Stimulated activated CD4-positive, alpha-beta T cell treated with anti-CD3 and anti-CD28 coated beads, Interleukin-15, amount 100 ng/mL, for 48 hours (primary cell): ENCODE measurements at regions not wholly inside any gene's neighbourhood (a gene's known extent, or its start where the extent isn't known, plus 50 kb on each side); places are given as distances from the start of the nearest gene placed in this dataset.
"Not testable (repeated sequence)": the region's sequence is repeated elsewhere in the genome, so short reads cannot be mapped to it uniquely, and the experiment has no call there.

Source experiments
- DNase-seq, 2 donors: peaks; one replicate each; pipeline ENCODE4 v3.0.0-alpha.2; 2020; ENCODE audit warnings: low read depth in 2 of 2

DNA sequence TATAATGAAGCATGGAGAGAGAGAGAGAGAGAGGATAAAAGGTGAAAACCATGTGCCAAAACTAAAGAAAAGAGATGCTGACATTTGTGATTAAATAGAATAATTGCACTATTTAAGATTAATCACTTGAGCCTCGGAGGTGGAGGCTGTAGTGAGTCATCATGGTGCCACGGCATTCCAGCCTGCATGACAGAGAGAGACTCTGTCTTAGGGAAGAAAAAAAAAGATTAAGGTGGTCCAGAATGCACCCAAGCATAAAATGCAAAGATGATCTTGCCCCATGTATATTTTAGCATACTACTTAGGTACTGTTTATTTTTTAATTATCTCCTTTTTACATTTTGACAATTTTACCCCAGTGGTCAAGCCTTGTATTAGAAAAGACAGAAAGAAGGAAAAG lies 742.5 kb downstream of the SPATA31A1 start:
- DNase-seq, result not testable (repeated sequence)

GRCh38 chr9:40106003-40106782 lies 750.7 kb downstream of the SPATA31A1 start:
- DNase-seq, result peak in 1 of 2 donors; percentile 0

DNA sequence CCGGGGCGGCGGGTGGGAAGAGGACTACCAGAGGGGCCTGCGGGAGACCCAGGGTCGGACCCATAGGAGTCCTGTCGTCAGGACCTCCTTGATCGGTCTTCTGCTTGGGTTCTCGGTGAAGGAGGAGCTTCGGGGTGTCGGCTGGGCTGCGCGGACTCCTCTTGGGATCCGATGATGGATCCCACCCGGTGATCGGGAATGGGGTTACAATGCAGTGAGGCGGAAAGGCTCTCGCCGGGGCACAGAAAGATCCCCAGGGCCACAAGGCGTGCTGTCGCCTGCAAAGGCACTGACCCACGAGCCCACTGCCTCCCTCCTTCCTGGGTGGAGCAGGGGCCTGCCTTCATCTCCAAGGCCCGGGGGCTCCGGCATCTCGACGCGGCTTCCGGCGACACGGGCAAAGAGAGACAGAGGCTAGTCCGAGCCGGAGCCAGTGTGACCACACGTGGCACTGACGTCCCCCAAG lies 751.3 kb downstream of the SPATA31A1 start:
- DNase-seq, result not testable (repeated sequence)

DNA sequence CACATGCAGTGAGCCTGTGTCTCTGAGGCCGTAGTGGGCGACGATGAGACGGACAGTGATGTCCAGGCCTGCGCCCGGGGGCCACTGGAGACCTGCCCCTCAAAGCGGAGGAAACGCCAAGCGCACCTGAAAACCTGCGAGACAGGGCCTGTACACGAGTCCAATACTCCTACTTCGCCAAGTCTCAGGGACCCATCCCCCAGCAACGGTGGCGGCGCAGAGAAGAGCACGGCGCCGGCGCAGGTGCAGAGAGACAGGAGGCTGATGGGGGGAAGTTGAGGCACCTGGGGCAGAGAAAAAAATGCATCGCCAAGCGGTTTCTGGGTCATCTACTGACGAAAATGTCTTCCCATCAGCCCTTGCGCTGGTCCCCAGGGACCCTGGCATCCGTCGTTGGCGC lies 751.8 kb downstream of the SPATA31A1 start:
- DNase-seq, result not testable (repeated sequence)

- DNase-seq, result not testable (repeated sequence)
Measured at GRCh38 chr9:40108465-40108864, 753.0 kb downstream of the SPATA31A1 start.

GRCh38 chr9:40110751-40111150 lies 755.3 kb downstream of the SPATA31A1 start:
- not testable (repeated sequence) for DNase-seq

DNA sequence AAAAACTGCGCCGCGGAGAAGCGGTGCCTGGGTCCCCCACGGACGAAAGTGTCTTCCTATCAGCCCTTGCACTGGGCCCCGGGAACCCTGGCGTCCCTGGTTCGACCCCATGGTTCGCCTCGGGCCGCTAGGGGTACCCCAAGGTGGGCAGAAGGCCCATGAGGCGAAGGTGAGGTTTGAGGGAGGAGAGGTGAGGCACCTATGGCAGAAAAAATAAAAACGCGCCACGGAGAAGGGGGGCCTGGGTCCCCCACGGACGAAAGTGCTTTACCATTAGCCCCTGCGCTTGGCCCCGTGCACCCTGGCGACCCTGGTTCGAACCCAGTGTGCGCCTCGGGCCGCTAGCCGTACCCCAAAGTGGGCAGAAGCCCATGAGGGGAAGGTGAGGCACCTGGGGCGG lies 756.1 kb downstream of the SPATA31A1 start:
- DNase-seq, result not testable (repeated sequence)

GRCh38 chr9:40130598-40130997 lies 775.1 kb downstream of the SPATA31A1 start:
- DNase-seq, result not testable (repeated sequence)

- DNase-seq, result not testable (repeated sequence)
Measured at GRCh38 chr9:40169204-40169603, 813.7 kb downstream of the SPATA31A1 start.

DNA sequence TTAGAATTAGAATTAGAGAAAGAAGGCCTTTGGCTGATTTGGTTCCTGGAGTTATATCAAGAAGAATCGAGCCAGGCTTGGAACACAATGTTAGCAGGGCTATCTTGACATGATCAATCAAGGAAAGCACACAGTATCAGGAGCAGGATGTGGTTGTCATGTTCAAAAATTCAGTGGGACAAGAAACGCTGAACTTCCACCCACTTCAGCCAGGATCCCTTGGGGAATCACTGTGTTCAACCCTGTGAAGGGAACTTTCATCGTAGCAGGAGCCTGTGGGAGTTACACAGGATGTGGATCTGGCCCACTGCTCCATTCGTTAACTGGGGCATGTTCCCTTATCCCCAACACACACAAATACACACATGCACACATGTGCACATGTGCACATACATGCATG lies 817.8 kb downstream of the SPATA31A1 start:
- DNase-seq, result not testable (repeated sequence)

- DNase-seq, result not testable (repeated sequence)
Measured at GRCh38 chr9:40174035-40174434, 818.6 kb downstream of the SPATA31A1 start.

DNA sequence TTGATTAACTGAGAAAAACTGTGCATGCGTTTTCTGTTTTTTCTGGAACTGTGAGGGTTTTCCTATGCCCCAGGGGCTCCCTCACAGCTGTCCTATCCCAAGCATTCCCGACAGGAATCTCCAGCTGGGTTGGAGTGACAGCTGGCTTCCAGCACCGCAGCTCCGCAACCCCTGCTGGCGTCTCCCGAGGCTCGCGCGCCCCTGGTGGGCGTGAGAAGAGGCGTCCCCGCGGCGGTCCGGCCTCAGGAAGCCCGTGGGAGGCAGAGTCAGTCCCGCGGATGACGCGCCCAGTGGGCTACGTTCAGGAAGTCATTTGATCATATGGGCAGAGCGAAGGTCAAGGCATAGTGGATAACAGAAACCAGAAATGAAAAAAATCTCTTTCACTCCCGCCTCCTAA lies 821.9 kb downstream of the SPATA31A1 start:
- not testable (repeated sequence) for DNase-seq

GRCh38 chr9:40191403-40191802 lies 835.9 kb downstream of the SPATA31A1 start:
- not testable (repeated sequence) for DNase-seq

DNA sequence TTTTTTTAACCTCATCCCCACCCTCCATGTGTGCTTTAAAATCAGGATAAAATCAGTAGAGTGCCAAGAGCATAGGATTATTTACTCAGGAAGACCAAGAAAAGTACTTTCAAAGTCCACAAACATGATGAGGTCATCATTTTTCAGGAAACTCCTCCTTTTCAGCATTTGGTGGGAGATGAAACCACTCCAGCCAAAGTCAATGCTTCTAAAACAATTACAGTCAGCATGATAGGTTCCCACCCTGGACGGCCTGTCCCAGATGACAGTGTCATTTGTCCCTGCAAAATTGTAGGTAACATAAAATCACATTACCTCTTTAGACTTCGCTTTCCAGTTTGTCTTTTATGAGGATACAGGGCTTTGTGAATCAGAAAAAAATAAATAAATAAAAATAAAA lies 836.7 kb downstream of the SPATA31A1 start:
- not testable (repeated sequence) for DNase-seq

- not testable (repeated sequence) for DNase-seq
Measured at GRCh38 chr9:40196165-40196714, 840.8 kb downstream of the SPATA31A1 start.

DNA sequence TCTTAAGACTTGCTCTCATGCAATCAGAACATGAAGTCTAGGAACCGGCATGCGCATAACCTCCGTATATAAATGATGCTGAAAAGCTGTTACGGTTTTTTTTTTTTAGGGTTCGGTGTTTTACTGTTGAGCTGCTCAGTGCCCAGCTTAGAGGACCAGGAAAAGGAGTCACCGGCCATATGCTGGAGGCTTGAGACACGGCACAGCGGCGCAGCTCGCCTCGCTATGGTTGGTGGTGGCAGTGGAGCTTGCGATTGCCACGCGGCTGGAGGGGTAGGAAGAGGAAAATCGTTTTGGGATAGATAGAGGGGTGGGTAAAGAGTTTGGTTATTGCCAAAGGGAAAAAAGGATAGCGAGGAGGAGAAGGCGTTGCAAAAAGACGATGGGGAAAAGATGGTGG lies 841.3 kb downstream of the SPATA31A1 start:
- DNase-seq, result not testable (repeated sequence)

- not testable (repeated sequence) for DNase-seq
Measured at GRCh38 chr9:40221596-40222233, 866.2 kb downstream of the SPATA31A1 start.

DNA sequence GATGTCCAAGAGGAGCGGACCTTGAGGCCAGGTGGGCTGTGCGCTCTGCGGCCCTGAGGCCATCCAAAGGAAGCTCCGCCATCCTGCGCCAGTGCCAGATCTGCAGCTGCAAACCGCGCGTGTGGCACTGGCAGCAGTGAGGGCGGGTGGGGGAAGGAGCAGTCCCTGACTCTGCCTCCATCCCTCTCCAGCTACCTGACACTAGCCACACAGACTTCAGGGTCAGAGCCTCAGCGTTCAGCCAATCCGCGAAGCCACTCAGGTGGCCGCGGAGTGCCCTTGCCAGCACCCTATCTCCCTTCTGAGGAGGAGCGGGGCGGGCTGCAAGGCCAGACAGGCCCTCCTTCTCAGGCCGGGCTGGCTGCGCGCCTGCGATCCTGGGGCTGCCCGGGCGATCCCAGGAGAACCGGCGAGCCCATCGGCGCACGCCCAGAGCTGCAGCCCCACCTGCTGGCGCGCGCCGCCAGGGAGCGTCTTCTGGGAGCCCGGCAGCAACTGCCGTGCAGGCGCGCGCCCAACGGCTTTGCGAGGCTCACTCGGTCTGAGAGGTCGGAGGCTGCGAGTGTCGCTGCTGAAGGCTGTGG lies 867.2 kb downstream of the SPATA31A1 start:
- DNase-seq, result not testable (repeated sequence)

GRCh38 chr9:40223353-40223752 lies 867.9 kb downstream of the SPATA31A1 start:
- DNase-seq, result not testable (repeated sequence)
